KMS-11 (cell line): ENCODE measurements at regions not wholly inside any gene's neighbourhood (a gene's known extent, or its start where the extent isn't known, plus 50 kb on each side); places are given as distances from the start of the nearest gene placed in this dataset.

ENCODE experiments used
- H2AFZ ChIP-seq: fragments of 200-600 bp; sonication (generic); 2 replicates; pipeline ENCODE4 v1.6.1; 2016; ENCODE audit warnings: antibody characterized with exemption, mixed run types, low read depth
- H3K27ac ChIP-seq: fragments of 200-600 bp; sonication (generic); 2 replicates; pipeline ENCODE4 v1.6.1; 2016; ENCODE audit warnings: mild to moderate bottlenecking, mixed run types
- H3K27me3 ChIP-seq: fragments of 200-600 bp; sonication (generic); 2 replicates; pipeline ENCODE4 v1.6.1; 2017; ENCODE audit warnings: mild to moderate bottlenecking, low read depth, mixed run types, moderate library complexity; ENCODE audit not compliant: insufficient read depth
- H3K36me3 ChIP-seq: fragments of 200-600 bp; sonication (generic); 2 replicates; pipeline ENCODE4 v1.6.1; 2017; ENCODE audit warnings: mild to moderate bottlenecking, mixed run types; ENCODE audit not compliant: insufficient read depth
- H3K4me1 ChIP-seq: fragments of 200-600 bp; sonication (generic); 2 replicates; pipeline ENCODE4 v1.6.1; 2016; ENCODE audit warnings: mild to moderate bottlenecking, low read depth, mixed run types; ENCODE audit not compliant: poor library complexity, severe bottlenecking
- H3K4me2 ChIP-seq: fragments of 200-600 bp; sonication (generic); 2 replicates; pipeline ENCODE4 v1.7.0; 2016; ENCODE audit warnings: mild to moderate bottlenecking, mixed run types
- H3K4me3 ChIP-seq: fragments of 200-600 bp; sonication (generic); IDR thresholded peaks from 2 replicates; pipeline ENCODE4 v1.6.1; 2017; ENCODE audit warnings: low read depth, low read length, mixed read lengths; ENCODE audit not compliant: insufficient read depth
- H3K79me2 ChIP-seq: fragments of 200-600 bp; sonication (generic); 2 replicates; pipeline ENCODE4 v1.6.1; 2016; ENCODE audit warnings: low read depth, mixed run types; ENCODE audit not compliant: insufficient read depth
- H3K9ac ChIP-seq: fragments of 200-600 bp; sonication (generic); 2 replicates; pipeline ENCODE4 v1.6.1; 2016; ENCODE audit warnings: mild to moderate bottlenecking, mixed run types
- H4K20me1 ChIP-seq: fragments of 200-600 bp; sonication (generic); 2 replicates; pipeline ENCODE4 v1.6.1; 2016; ENCODE audit warnings: mild to moderate bottlenecking, mixed run types; ENCODE audit not compliant: insufficient read depth
- CTCF ChIP-seq: fragments of 200-600 bp; sonication (generic); conservative IDR thresholded peaks from 2 replicates; pipeline ENCODE4 v1.6.1; 2017; ENCODE audit warnings: low read depth, mild to moderate bottlenecking, antibody characterized with exemption, low read length, moderate library complexity, mixed read lengths

DNA sequence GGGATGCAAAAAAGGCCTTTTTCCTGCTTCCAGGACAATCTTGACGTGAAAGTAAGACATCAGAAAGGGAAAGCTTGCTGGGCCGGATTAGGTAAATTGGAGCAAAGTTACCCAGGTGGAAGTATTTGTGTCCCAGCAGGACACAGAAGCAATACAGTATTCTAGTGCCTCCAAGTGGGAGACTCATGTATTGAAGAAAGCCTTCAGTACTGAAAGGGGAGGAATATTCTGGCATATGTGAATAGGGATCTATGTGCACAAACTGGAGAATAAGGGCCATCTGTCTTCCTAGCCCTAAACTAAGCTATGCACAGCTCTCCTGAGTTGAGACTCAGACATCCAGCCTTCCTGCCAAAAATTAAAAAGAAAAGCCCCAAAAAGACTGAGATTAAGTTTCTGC is 327.3 kb upstream of the CDH8 start:
- H3K27me3 ChIP-seq: no peaks in the 10 kb centered on the region
- H2AFZ ChIP-seq: no peak overlapping the region
- no peak for TF ChIP-seq CTCF
- H3K9ac ChIP-seq: no peak overlapping the region
- H3K4me3 ChIP-seq: no peak overlapping the region
- no peak overlapping the region for H3K27ac ChIP-seq
- H4K20me1 ChIP-seq: no peaks in the 10 kb centered on the region
- H3K4me1 ChIP-seq: no peaks in the 10 kb centered on the region
- H3K4me2 ChIP-seq: no peak overlapping the region
- H3K79me2 ChIP-seq: no peaks in the 10 kb centered on the region
- no peaks in the 10 kb centered on the region for H3K36me3 ChIP-seq

GRCh38 chr16:62353355-62353754 is 317.1 kb upstream of the CDH8 start:
- H3K9ac ChIP-seq: no peak overlapping the region
- no peaks in the 10 kb centered on the region for H3K79me2 ChIP-seq
- H3K4me1 ChIP-seq: no peaks in the 10 kb centered on the region
- no peak overlapping the region for H3K4me2 ChIP-seq
- H4K20me1 ChIP-seq: no peaks in the 10 kb centered on the region
- H2AFZ ChIP-seq: no peak overlapping the region
- no peak for TF ChIP-seq CTCF
- no peaks in the 10 kb centered on the region for H3K27me3 ChIP-seq
- no peak overlapping the region for H3K4me3 ChIP-seq
- no peaks in the 10 kb centered on the region for H3K36me3 ChIP-seq
- H3K27ac ChIP-seq: no peak overlapping the region

- Histone ChIP-seq H3K4me2 (no peak overlapping the region), H3K79me2 (no peaks in the 10 kb centered on the region), H3K4me1 (no peaks in the 10 kb centered on the region), H3K4me3 (no peak overlapping the region), H3K36me3 (no peaks in the 10 kb centered on the region), H4K20me1 (no peaks in the 10 kb centered on the region), H3K27ac (no peak overlapping the region), H2AFZ (no peak overlapping the region), H3K27me3 (no peaks in the 10 kb centered on the region), H3K9ac (no peak overlapping the region)
- no peak for TF ChIP-seq CTCF
Observed at GRCh38 chr16:62342216-62342615, 306.0 kb upstream of the CDH8 start.

- Histone ChIP-seq H2AFZ (no peak overlapping the region), H3K4me2 (no peak overlapping the region), H3K36me3 (no peaks in the 10 kb centered on the region), H3K27me3 (no peaks in the 10 kb centered on the region), H3K27ac (no peak overlapping the region), H3K79me2 (no peaks in the 10 kb centered on the region), H3K4me1 (no peaks in the 10 kb centered on the region), H3K4me3 (no peak overlapping the region), H3K9ac (no peak overlapping the region), H4K20me1 (no peaks in the 10 kb centered on the region)
- no peak for TF ChIP-seq CTCF
Observed at GRCh38 chr16:62335356-62335755, 299.1 kb upstream of the CDH8 start.

GRCh38 chr16:62321606-62322005 is 285.4 kb upstream of the CDH8 start:
- no peak for TF ChIP-seq CTCF
- H3K27me3 ChIP-seq: no peaks in the 10 kb centered on the region
- no peak overlapping the region for H3K9ac ChIP-seq
- no peak overlapping the region for H3K27ac ChIP-seq
- H3K36me3 ChIP-seq: no peaks in the 10 kb centered on the region
- H3K79me2 ChIP-seq: no peaks in the 10 kb centered on the region
- H3K4me2 ChIP-seq: no peak overlapping the region
- no peak overlapping the region for H2AFZ ChIP-seq
- no peaks in the 10 kb centered on the region for H3K4me1 ChIP-seq
- no peak overlapping the region for H3K4me3 ChIP-seq
- H4K20me1 ChIP-seq: no peaks in the 10 kb centered on the region
